ENCODE measurements at regions not wholly inside any gene's neighbourhood (a gene's known extent, or its start where the extent isn't known, plus 50 kb on each side); places are given as distances from the start of the nearest gene placed in this dataset.

DNA sequence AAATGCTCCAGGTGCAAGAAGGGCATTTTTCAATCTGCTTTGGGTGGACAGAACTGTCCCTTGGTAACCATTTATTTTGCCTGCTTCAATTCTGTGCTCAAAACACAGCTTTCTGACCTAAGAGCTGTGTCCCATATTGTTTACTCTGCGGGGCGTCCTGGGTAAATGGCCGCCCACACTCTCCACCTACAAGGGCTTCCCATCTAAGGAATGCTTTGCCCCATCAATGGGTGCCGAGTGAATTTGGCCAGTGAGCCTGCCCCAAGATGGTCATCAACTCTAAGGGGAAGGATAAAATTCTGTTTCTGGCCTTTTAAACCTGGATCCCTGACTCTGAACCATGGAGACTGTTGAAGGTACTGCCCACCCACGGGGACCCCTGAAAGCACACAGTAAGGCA, 55.5 kb upstream of the FAM89A start:
- no peak overlapping the region for H3K4me3 ChIP-seq (ENCODE audit: insufficient read depth, low read length)
- peaks cover 3% of the 10 kb centered on the region for H3K27me3 ChIP-seq (ENCODE audit: insufficient read depth, low read length)
- H2AFZ ChIP-seq (ENCODE audit: low read length): no peak overlapping the region
- H3K4me2 ChIP-seq (ENCODE audit: insufficient read depth, low read length): no peak overlapping the region
- no peaks in the 10 kb centered on the region for H3K9me3 ChIP-seq (ENCODE audit: low read depth, low read length)
- no peak for DNase-seq (ENCODE audit: insufficient read length, low spot score, missing footprints)
- H3K27ac ChIP-seq (ENCODE audit: low read depth, low read length): no peak overlapping the region
- TF ChIP-seq CTCF (IDR thresholded peaks at IDR 0.05; ENCODE audit: extremely low read depth, low read depth, low read length): no peak
- no peaks in the 10 kb centered on the region for H3K36me3 ChIP-seq (ENCODE audit: insufficient read depth, low read length)
- no peaks in the 10 kb centered on the region for H3K79me2 ChIP-seq (ENCODE audit: insufficient read depth, low read length)
- H3K4me1 ChIP-seq (ENCODE audit: insufficient read depth, low read length): no peaks in the 10 kb centered on the region
- no peaks in the 10 kb centered on the region for H4K20me1 ChIP-seq (ENCODE audit: insufficient read depth, low read length)

DNA sequence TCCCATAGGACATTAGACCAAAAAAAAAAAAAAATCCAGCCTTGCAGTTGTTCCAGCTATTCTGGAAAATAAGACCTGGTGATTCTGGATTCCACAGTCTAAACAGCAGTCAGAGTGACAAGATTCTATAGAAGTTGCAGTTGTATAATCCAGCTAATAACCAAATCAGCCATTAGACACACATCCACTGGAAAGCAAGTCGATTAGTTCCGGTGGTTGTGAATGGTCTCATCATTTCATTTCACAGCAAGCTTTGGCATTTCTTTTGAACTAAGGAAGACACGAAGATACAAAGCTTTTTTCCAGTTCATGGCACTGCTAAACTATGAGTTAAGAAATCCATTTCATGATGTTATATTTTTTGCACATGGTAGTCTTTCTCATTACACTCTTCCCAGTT, 54.4 kb upstream of the FAM89A start:
- H3K27me3 ChIP-seq (ENCODE audit: insufficient read depth, low read length): peaks cover 3% of the 10 kb centered on the region
- H3K36me3 ChIP-seq (ENCODE audit: insufficient read depth, low read length): no peaks in the 10 kb centered on the region
- DNase-seq (ENCODE audit: insufficient read length, low spot score, missing footprints): no peak
- no peak overlapping the region for H2AFZ ChIP-seq (ENCODE audit: low read length)
- no peaks in the 10 kb centered on the region for H3K9me3 ChIP-seq (ENCODE audit: low read depth, low read length)
- no peak overlapping the region for H3K27ac ChIP-seq (ENCODE audit: low read depth, low read length)
- no peak overlapping the region for H3K4me2 ChIP-seq (ENCODE audit: insufficient read depth, low read length)
- no peaks in the 10 kb centered on the region for H4K20me1 ChIP-seq (ENCODE audit: insufficient read depth, low read length)
- no peaks in the 10 kb centered on the region for H3K79me2 ChIP-seq (ENCODE audit: insufficient read depth, low read length)
- TF ChIP-seq CTCF (IDR thresholded peaks at IDR 0.05; ENCODE audit: extremely low read depth, low read depth, low read length): no peak
- H3K4me1 ChIP-seq (ENCODE audit: insufficient read depth, low read length): no peaks in the 10 kb centered on the region
- H3K4me3 ChIP-seq (ENCODE audit: insufficient read depth, low read length): no peak overlapping the region

- H3K27me3 ChIP-seq (ENCODE audit: insufficient read depth, low read length): peaks cover 3% of the 10 kb centered on the region
- no peak overlapping the region for H3K27ac ChIP-seq (ENCODE audit: low read depth, low read length)
- no peaks in the 10 kb centered on the region for H4K20me1 ChIP-seq (ENCODE audit: insufficient read depth, low read length)
- no peak for DNase-seq (ENCODE audit: insufficient read length, low spot score, missing footprints)
- no peaks in the 10 kb centered on the region for H3K36me3 ChIP-seq (ENCODE audit: insufficient read depth, low read length)
- peak; percentile 15 for TF ChIP-seq CTCF (IDR thresholded peaks at IDR 0.05; ENCODE audit: extremely low read depth, low read depth, low read length)
- H3K4me1 ChIP-seq (ENCODE audit: insufficient read depth, low read length): no peaks in the 10 kb centered on the region
- no peak overlapping the region for H3K4me2 ChIP-seq (ENCODE audit: insufficient read depth, low read length)
- H3K4me3 ChIP-seq (ENCODE audit: insufficient read depth, low read length): no peak overlapping the region
- H3K79me2 ChIP-seq (ENCODE audit: insufficient read depth, low read length): no peaks in the 10 kb centered on the region
- H2AFZ ChIP-seq (ENCODE audit: low read length): no peak overlapping the region
- H3K9me3 ChIP-seq (ENCODE audit: low read depth, low read length): no peaks in the 10 kb centered on the region
These were observed 53.3 kb upstream of the FAM89A start for GRCh38 chr1:231093156-231093922.

DNA sequence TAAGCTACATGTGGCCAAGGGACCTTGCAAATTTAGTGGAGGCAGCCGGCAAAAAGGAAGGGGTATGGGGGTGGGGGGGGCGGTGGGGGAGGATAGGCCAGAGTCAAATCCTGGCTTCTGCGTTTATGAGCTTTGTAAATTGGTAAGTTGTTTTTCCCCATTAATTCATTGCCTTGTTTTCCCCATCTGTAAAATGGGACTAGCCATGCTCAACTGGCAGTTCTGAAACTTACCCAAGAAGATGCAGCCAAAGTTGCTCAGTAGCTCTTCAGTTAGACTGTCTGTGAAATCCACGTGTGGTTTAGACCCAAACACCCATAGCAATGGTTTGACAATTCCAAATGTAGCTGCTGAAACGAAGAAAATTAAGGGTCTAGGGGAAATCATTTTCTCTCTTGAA, 52.3 kb upstream of the FAM89A start:
- H3K79me2 ChIP-seq (ENCODE audit: insufficient read depth, low read length): no peaks in the 10 kb centered on the region

More for the DNA sequence above, 52.3 kb upstream of the FAM89A start:
- Histone ChIP-seq H4K20me1 (ENCODE audit: insufficient read depth, low read length) (no peaks in the 10 kb centered on the region), H3K4me2 (ENCODE audit: insufficient read depth, low read length) (no peak overlapping the region), H3K27me3 (ENCODE audit: insufficient read depth, low read length) (peaks cover 2% of the 10 kb centered on the region), H3K27ac (ENCODE audit: low read depth, low read length) (no peak overlapping the region), H3K4me3 (ENCODE audit: insufficient read depth, low read length) (no peak overlapping the region), H2AFZ (ENCODE audit: low read length) (no peak overlapping the region), H3K4me1 (ENCODE audit: insufficient read depth, low read length) (no peaks in the 10 kb centered on the region), H3K9me3 (ENCODE audit: low read depth, low read length) (no peaks in the 10 kb centered on the region), H3K36me3 (ENCODE audit: insufficient read depth, low read length) (no peaks in the 10 kb centered on the region)
- DNase-seq (ENCODE audit: insufficient read length, low spot score, missing footprints): no peak
- no peak for TF ChIP-seq CTCF (IDR thresholded peaks at IDR 0.05; ENCODE audit: extremely low read depth, low read depth, low read length)
